Activated naive CD8-positive, alpha-beta T cell treated with anti-CD3 and anti-CD28 coated beads for 36 hours (primary cell): ENCODE measurements at regions not wholly inside any gene's neighbourhood (a gene's known extent, or its start where the extent isn't known, plus 50 kb on each side); places are given as distances from the start of the nearest gene placed in this dataset.

Source experiments
- DNase-seq: peaks from one replicate; pipeline ENCODE4 v3.0.0; 2021
- H3K27ac Mint-ChIP-seq: one replicate; pipeline ENCODE4 v1.8.0; 2022; ENCODE audit warnings: mild to moderate bottlenecking, moderate library complexity, mixed read lengths
- H3K27me3 Mint-ChIP-seq: one replicate; pipeline ENCODE4 v1.8.0; 2022; ENCODE audit warnings: mild to moderate bottlenecking, mixed read lengths
- H3K36me3 Mint-ChIP-seq: one replicate; pipeline ENCODE4 v1.8.0; 2021; ENCODE audit warnings: mild to moderate bottlenecking, mixed read lengths
- H3K4me1 Mint-ChIP-seq: one replicate; pipeline ENCODE4 v1.8.0; 2021; ENCODE audit warnings: mixed read lengths
- H3K4me3 Mint-ChIP-seq: one replicate; pipeline ENCODE4 v1.8.0; 2022; ENCODE audit warnings: mild to moderate bottlenecking, moderate library complexity, mixed read lengths
- H3K9me3 Mint-ChIP-seq: one replicate; pipeline ENCODE4 v1.8.0; 2022; ENCODE audit warnings: mixed read lengths

- DNase-seq: no peak
- Mint-ChIP-seq H3K27ac (no peak overlapping the region), H3K4me3 (no peak overlapping the region), H3K36me3 (no peaks in the 10 kb centered on the region), H3K9me3 (peaks cover 4% of the 10 kb centered on the region), H3K27me3 (no peaks in the 10 kb centered on the region), H3K4me1 (no peaks in the 10 kb centered on the region)
Measured at GRCh38 chr16:65426484-65426883, 304.6 kb upstream of the CDH11 start.

- Mint-ChIP-seq H3K27ac (no peak overlapping the region), H3K9me3 (peaks cover 11% of the 10 kb centered on the region), H3K4me3 (no peak overlapping the region), H3K36me3 (no peaks in the 10 kb centered on the region), H3K27me3 (no peaks in the 10 kb centered on the region), H3K4me1 (no peaks in the 10 kb centered on the region)
- no peak for DNase-seq
Measured at GRCh38 chr16:65422934-65423333, 301.1 kb upstream of the CDH11 start.

GRCh38 chr16:65421596-65421995 lies 299.7 kb upstream of the CDH11 start:
- peaks cover 13% of the 10 kb centered on the region for H3K9me3 Mint-ChIP-seq
- no peak overlapping the region for H3K4me3 Mint-ChIP-seq
- no peak for DNase-seq
- H3K36me3 Mint-ChIP-seq: no peaks in the 10 kb centered on the region
- H3K4me1 Mint-ChIP-seq: no peaks in the 10 kb centered on the region
- no peak overlapping the region for H3K27ac Mint-ChIP-seq
- H3K27me3 Mint-ChIP-seq: no peaks in the 10 kb centered on the region

- Mint-ChIP-seq H3K36me3 (no peaks in the 10 kb centered on the region), H3K4me1 (no peaks in the 10 kb centered on the region), H3K27me3 (peaks cover 4% of the 10 kb centered on the region), H3K27ac (no peak overlapping the region), H3K9me3 (peaks cover 10% of the 10 kb centered on the region), H3K4me3 (no peak overlapping the region)
- DNase-seq: no peak
Measured at GRCh38 chr16:65418435-65418834, 296.6 kb upstream of the CDH11 start.

- Mint-ChIP-seq H3K9me3 (peaks cover 14% of the 10 kb centered on the region), H3K4me1 (no peaks in the 10 kb centered on the region), H3K27me3 (peaks cover 4% of the 10 kb centered on the region), H3K27ac (no peak overlapping the region), H3K4me3 (no peak overlapping the region), H3K36me3 (no peaks in the 10 kb centered on the region)
- DNase-seq: no peak
Measured at GRCh38 chr16:65415460-65415859, 293.6 kb upstream of the CDH11 start.

GRCh38 chr16:65414284-65414984 lies 292.6 kb upstream of the CDH11 start:
- H3K4me3 Mint-ChIP-seq: no peak overlapping the region
- no peak overlapping the region for H3K27ac Mint-ChIP-seq
- H3K27me3 Mint-ChIP-seq: peaks cover 4% of the 10 kb centered on the region
- no peaks in the 10 kb centered on the region for H3K4me1 Mint-ChIP-seq
- peaks cover 14% of the 10 kb centered on the region for H3K9me3 Mint-ChIP-seq
- H3K36me3 Mint-ChIP-seq: no peaks in the 10 kb centered on the region
- peak; percentile 4 for DNase-seq

- H3K9me3 Mint-ChIP-seq: peaks cover 10% of the 10 kb centered on the region
Measured at GRCh38 chr16:65413861-65414260, 292.0 kb upstream of the CDH11 start.

GRCh38 chr16:65410801-65411200 lies 288.9 kb upstream of the CDH11 start:
- Mint-ChIP-seq H3K27me3 (peaks cover 4% of the 10 kb centered on the region), H3K36me3 (no peaks in the 10 kb centered on the region), H3K4me3 (no peak overlapping the region), H3K27ac (no peak overlapping the region), H3K9me3 (peaks cover 6% of the 10 kb centered on the region), H3K4me1 (no peaks in the 10 kb centered on the region)
- DNase-seq: no peak

More at GRCh38 chr16:65413861-65414260, 292.0 kb upstream of the CDH11 start:
- Mint-ChIP-seq H3K27me3 (peaks cover 4% of the 10 kb centered on the region), H3K36me3 (no peaks in the 10 kb centered on the region), H3K27ac (no peak overlapping the region), H3K4me3 (no peak overlapping the region), H3K4me1 (no peaks in the 10 kb centered on the region)
- no peak for DNase-seq

- H3K9me3 Mint-ChIP-seq: peaks cover 6% of the 10 kb centered on the region
- no peak overlapping the region for H3K4me3 Mint-ChIP-seq
- no peak for DNase-seq
- no peak overlapping the region for H3K27ac Mint-ChIP-seq
- no peaks in the 10 kb centered on the region for H3K4me1 Mint-ChIP-seq
- peaks cover 4% of the 10 kb centered on the region for H3K27me3 Mint-ChIP-seq
- no peaks in the 10 kb centered on the region for H3K36me3 Mint-ChIP-seq
Measured at GRCh38 chr16:65409510-65409909, 287.6 kb upstream of the CDH11 start.

GRCh38 chr16:65406933-65407332 lies 285.1 kb upstream of the CDH11 start:
- H3K4me3 Mint-ChIP-seq: no peak overlapping the region
- H3K4me1 Mint-ChIP-seq: no peaks in the 10 kb centered on the region
- no peak for DNase-seq
- H3K36me3 Mint-ChIP-seq: no peaks in the 10 kb centered on the region
- H3K9me3 Mint-ChIP-seq: peaks cover 5% of the 10 kb centered on the region
- no peaks in the 10 kb centered on the region for H3K27me3 Mint-ChIP-seq
- no peak overlapping the region for H3K27ac Mint-ChIP-seq

- Mint-ChIP-seq H3K9me3 (peaks cover 2% of the 10 kb centered on the region), H3K36me3 (no peaks in the 10 kb centered on the region), H3K4me3 (no peak overlapping the region), H3K27ac (no peak overlapping the region), H3K4me1 (no peaks in the 10 kb centered on the region), H3K27me3 (no peaks in the 10 kb centered on the region)
- DNase-seq: no peak
Measured at GRCh38 chr16:65406116-65406515, 284.3 kb upstream of the CDH11 start.

GRCh38 chr16:65394281-65394680 lies 272.4 kb upstream of the CDH11 start:
- peaks cover 7% of the 10 kb centered on the region for H3K9me3 Mint-ChIP-seq

GRCh38 chr16:65392806-65393565 lies 271.1 kb upstream of the CDH11 start:
- Mint-ChIP-seq H3K9me3 (peaks cover 10% of the 10 kb centered on the region), H3K27ac (no peak overlapping the region), H3K4me3 (no peak overlapping the region), H3K36me3 (no peaks in the 10 kb centered on the region), H3K27me3 (no peaks in the 10 kb centered on the region), H3K4me1 (no peaks in the 10 kb centered on the region)
- no peak for DNase-seq

More at GRCh38 chr16:65394281-65394680, 272.4 kb upstream of the CDH11 start:
- Mint-ChIP-seq H3K4me3 (no peak overlapping the region), H3K27me3 (no peaks in the 10 kb centered on the region), H3K36me3 (no peaks in the 10 kb centered on the region), H3K4me1 (no peaks in the 10 kb centered on the region), H3K27ac (no peak overlapping the region)
- DNase-seq: no peak

GRCh38 chr16:65388592-65388991 lies 266.7 kb upstream of the CDH11 start:
- Mint-ChIP-seq H3K27ac (no peak overlapping the region), H3K4me1 (no peaks in the 10 kb centered on the region), H3K9me3 (peaks cover 17% of the 10 kb centered on the region), H3K36me3 (no peaks in the 10 kb centered on the region), H3K4me3 (no peak overlapping the region), H3K27me3 (no peaks in the 10 kb centered on the region)
- DNase-seq: no peak

- H3K27ac Mint-ChIP-seq: no peak overlapping the region
- no peaks in the 10 kb centered on the region for H3K27me3 Mint-ChIP-seq
- H3K4me1 Mint-ChIP-seq: no peaks in the 10 kb centered on the region
- no peaks in the 10 kb centered on the region for H3K36me3 Mint-ChIP-seq
- H3K9me3 Mint-ChIP-seq: peaks cover 17% of the 10 kb centered on the region
- H3K4me3 Mint-ChIP-seq: no peak overlapping the region
- DNase-seq: no peak
Measured at GRCh38 chr16:65386672-65387071, 264.8 kb upstream of the CDH11 start.

GRCh38 chr16:65384441-65384840 lies 262.6 kb upstream of the CDH11 start:
- Mint-ChIP-seq H3K4me1 (no peaks in the 10 kb centered on the region), H3K4me3 (no peak overlapping the region), H3K36me3 (no peaks in the 10 kb centered on the region), H3K27ac (no peak overlapping the region), H3K9me3 (peaks cover 15% of the 10 kb centered on the region), H3K27me3 (no peaks in the 10 kb centered on the region)
- no peak for DNase-seq
